Fibroblast of mammary gland (primary cell): ENCODE measurements at regions not wholly inside any gene's neighbourhood (a gene's known extent, or its start where the extent isn't known, plus 50 kb on each side); places are given as distances from the start of the nearest gene placed in this dataset.

Experiments used
- DNase-seq: peaks from one replicate; pipeline ENCODE4 v3.0.0-alpha.2; 2010; ENCODE audit warnings: low read depth
- H3K4me3 ChIP-seq: 2 replicates; pipeline ENCODE4 v1.5.1; 2011; ENCODE audit warnings: low read depth, mild to moderate bottlenecking, low read length, moderate library complexity; ENCODE audit not compliant: control insufficient read depth
- TF ChIP-seq, protein P1 (sequence below): conservative IDR thresholded peaks from 2 replicates; pipeline ENCODE4 v1.5.1; 2011; ENCODE audit warnings: low read depth, low read length, inconsistent platforms; ENCODE audit not compliant: control insufficient read depth, insufficient read depth

DNA sequence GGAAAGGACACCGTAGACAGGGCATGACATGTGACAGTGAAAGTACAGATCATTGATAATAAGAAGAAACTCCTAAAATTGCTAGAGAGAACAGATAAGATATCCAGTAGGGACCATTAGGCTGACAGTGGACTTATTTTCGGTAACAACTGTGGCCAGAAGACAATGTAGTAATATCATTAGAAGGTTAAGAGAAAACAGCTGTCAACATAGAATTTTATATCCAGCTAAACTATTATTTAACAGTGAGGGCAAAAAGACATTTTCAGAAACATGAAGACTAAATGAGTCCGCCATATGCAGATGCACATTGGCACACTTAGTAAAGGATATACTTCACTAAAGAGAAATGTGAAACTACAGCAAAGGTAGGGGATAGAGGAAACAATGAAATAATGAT is 95.4 kb upstream of the GUCA2B start:
- DNase-seq, result no peak
- TF ChIP-seq, protein P1, sequence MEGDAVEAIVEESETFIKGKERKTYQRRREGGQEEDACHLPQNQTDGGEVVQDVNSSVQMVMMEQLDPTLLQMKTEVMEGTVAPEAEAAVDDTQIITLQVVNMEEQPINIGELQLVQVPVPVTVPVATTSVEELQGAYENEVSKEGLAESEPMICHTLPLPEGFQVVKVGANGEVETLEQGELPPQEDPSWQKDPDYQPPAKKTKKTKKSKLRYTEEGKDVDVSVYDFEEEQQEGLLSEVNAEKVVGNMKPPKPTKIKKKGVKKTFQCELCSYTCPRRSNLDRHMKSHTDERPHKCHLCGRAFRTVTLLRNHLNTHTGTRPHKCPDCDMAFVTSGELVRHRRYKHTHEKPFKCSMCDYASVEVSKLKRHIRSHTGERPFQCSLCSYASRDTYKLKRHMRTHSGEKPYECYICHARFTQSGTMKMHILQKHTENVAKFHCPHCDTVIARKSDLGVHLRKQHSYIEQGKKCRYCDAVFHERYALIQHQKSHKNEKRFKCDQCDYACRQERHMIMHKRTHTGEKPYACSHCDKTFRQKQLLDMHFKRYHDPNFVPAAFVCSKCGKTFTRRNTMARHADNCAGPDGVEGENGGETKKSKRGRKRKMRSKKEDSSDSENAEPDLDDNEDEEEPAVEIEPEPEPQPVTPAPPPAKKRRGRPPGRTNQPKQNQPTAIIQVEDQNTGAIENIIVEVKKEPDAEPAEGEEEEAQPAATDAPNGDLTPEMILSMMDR, result no peak
- H3K4me3 ChIP-seq, result no peak overlapping the region

DNA sequence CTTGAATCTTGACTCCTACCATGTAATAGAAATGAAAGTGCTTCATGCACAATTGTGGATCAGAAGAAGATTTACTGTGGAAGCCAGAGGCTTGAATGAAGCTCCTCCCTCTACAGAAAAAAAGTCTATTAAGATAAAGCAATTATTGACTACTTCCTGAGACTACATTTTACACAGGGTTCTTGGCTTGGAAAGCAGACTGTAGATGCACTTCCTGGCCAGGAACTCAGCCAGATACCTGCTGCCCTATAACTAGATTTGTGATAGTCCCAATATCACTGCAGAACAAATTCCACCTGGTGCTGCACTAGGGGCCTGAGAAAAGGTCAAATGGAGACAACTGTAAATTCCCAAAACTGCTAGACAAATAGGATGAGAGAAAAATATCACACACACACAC is 96.8 kb upstream of the GUCA2B start:
- DNase-seq, result no peak
- TF ChIP-seq, protein P1, result no peak
- no peak overlapping the region for H3K4me3 ChIP-seq

DNA sequence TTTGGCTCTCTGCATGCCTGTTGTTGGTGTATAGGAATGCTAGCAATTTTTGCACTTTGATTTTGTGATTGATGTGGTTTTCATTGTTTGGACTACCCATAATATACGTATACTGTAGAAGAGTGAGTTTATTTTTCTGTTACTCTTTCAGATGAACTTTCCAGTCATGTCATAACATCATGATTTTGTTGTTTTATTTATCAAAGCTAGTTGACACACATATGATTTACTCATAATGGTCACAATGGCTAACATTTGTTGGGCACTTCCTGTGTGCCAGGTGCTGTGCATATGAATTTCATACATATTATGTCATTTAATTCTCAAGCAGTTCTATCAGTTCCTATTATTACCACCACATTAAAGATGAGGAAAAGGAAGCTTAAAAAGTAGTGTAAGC is 98.1 kb upstream of the GUCA2B start:
- TF ChIP-seq, protein P1, result no peak
- no peak overlapping the region for H3K4me3 ChIP-seq
- DNase-seq, result no peak

DNA sequence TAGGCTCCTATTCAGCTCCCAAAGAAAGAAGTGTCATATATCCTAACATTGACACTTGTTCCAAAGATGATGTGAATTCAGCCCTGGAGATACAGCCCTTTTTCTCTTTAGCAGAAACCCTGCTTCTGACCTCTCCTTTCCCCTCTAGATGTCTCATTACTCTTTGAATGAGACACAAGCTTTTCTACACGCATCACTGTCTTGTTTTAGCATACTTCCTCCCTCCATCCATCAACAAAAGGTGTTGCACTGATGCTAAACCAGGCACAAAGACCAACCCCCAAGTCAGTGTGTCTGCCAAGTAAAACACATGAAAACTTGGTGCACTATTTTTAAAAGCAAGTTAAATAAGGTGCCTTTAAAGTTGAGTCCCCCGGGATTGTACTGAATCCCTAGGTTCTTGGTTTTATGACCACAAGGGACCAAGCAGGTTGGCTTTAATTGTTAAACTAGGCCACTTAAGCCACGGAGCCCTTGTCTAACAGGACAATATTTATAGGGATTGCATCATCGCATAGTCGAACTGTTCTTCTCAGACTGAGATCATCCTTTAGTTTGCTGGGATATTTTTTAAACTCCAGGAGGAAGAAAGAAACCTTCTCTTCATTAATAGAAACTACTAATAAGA is 101.0 kb upstream of the GUCA2B start:
- H3K4me3 ChIP-seq, result no peak overlapping the region
- TF ChIP-seq, protein P1, result no peak
- DNase-seq, result peak; percentile 5

DNA sequence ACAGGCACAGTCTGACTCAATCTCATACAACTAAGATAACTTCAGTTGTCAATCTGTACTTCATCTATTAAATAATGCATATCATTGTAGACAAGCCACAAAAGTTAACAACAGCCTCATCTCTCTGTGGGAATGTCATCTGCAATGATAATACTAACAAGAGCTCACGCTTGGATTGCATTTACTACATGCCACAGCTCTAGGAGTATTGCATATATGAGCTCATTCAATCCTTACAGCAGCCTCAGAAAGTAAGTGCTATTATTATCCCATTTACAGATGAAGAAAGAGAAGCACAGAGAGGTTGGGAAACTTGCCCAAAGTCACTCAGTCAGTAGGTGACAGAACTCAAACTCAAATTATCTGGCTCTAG is 105.7 kb upstream of the GUCA2B start:
- TF ChIP-seq, protein P1, result no peak
- no peak for DNase-seq
- H3K4me3 ChIP-seq, result no peak overlapping the region

DNA sequence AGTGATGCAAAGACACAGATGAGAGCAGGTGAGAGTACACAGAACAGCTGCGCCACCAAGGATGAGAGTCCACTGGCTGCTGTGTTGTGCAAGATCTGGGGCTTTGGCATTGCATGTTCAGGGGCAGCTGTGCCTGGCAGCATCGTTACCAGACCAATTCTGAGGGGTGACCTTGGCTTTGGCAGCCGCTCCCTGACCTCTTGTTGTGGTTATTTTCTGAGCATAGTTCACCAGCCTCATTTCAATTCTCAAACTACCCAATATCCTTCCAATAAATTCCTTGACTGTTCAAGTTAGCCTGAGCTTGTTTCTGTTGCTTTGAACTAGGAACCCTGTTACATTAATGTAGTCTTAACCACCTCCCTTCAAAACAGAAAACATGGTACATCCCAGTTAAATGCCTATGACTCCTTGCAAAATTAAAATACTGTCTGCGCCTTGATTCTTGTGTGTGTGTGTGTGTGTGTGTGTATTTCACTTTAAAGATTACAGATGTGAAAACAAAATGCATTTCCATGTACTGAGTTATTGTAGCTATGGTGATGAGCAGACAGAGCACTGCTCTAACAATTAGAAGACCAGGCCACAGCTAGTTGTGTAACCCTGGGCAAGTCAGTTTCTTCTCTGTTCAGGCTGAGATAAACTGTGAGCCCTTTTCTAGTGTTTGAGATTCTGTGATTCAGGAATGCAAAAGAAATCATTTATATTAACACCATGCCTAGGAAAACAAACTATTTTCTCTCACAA is 106.3 kb upstream of the GUCA2B start:
- H3K4me3 ChIP-seq, result no peak overlapping the region
- TF ChIP-seq, protein P1, result no peak
- no peak for DNase-seq
